WTC11 (cell line): ENCODE measurements at regions not wholly inside any gene's neighbourhood (a gene's known extent, or its start where the extent isn't known, plus 50 kb on each side); places are given as distances from the start of the nearest gene placed in this dataset.

Experiments
- ATAC-seq: fragments of 200-7000 bp; cut with Tn5 transposase; 2 replicates; pipeline ENCODE4 v1.10.0; 2021; ENCODE audit warnings: mild to moderate bottlenecking, moderate library complexity
- CTCF ChIA-PET: fragments of 300-600 bp; sonication (Branson Sonifier 250); formaldehyde crosslinking; loops from one replicate; lab custom pipeline; 2021; ENCODE audit warnings: antibody characterized with exemption; lab: Charles Lee
- POLR2A ChIA-PET: fragments of 350-600 bp; sonication (Branson Sonifier 250); formaldehyde crosslinking; loops from one replicate; lab custom pipeline; 2021; ENCODE audit warnings: antibody characterized with exemption; lab: Charles Lee
- DNase-seq: peaks from one replicate; pipeline ENCODE4 v3.0.0; 2021; ENCODE audit warnings: low spot score
- H3K27ac Mint-ChIP-seq: 2 replicates; pipeline ENCODE4 v1.8.0; 2021; ENCODE audit warnings: mixed read lengths
- H3K27me3 Mint-ChIP-seq: 2 replicates; pipeline ENCODE4 v1.8.0; 2021; ENCODE audit warnings: low read depth, mild to moderate bottlenecking, moderate library complexity, mixed read lengths
- H3K36me3 Mint-ChIP-seq: 2 replicates; pipeline ENCODE4 v1.8.0; 2021; ENCODE audit warnings: mixed read lengths
- H3K4me1 Mint-ChIP-seq: 2 replicates; pipeline ENCODE4 v1.8.0; 2022; ENCODE audit warnings: mixed read lengths
- H3K4me3 Mint-ChIP-seq: 2 replicates; pipeline ENCODE4 v1.8.0; 2021; ENCODE audit warnings: mild to moderate bottlenecking, moderate library complexity, mixed read lengths
- H3K9me3 Mint-ChIP-seq: 2 replicates; pipeline ENCODE4 v1.8.0; 2021; ENCODE audit warnings: mixed read lengths
- ATF1 ChIP-seq: sonication (generic); formaldehyde crosslinking; IDR thresholded peaks from 2 replicates; pipeline ENCODE4 v1.8.1; 2023; ENCODE audit warnings: mild to moderate bottlenecking, moderate library complexity, missing genetic modification reagents
- ATF2 ChIP-seq: sonication (generic); formaldehyde crosslinking; IDR thresholded peaks from 2 replicates; pipeline ENCODE4 v1.8.1; 2022; ENCODE audit warnings: low read depth, missing genetic modification reagents, borderline replicate concordance
- ATF3 ChIP-seq: sonication (generic); formaldehyde crosslinking; conservative IDR thresholded peaks from 2 replicates; pipeline ENCODE4 v1.8.1; 2022; ENCODE audit warnings: mild to moderate bottlenecking, missing genetic modification reagents
- ATF6 ChIP-seq: sonication (generic); formaldehyde crosslinking; IDR thresholded peaks from 2 replicates; pipeline ENCODE4 v1.8.1; 2023; ENCODE audit warnings: mild to moderate bottlenecking, missing genetic modification reagents
- CTCF ChIP-seq: fragments of 200-600 bp; IDR thresholded peaks from 2 replicates; pipeline ENCODE4 v1.8.0; 2022; ENCODE audit warnings: antibody characterized with exemption
- E2F5 ChIP-seq: sonication (generic); formaldehyde crosslinking; IDR thresholded peaks from 2 replicates; pipeline ENCODE4 v1.8.1; 2022; ENCODE audit warnings: mild to moderate bottlenecking, moderate library complexity, missing genetic modification reagents
- ELF4 ChIP-seq: sonication (generic); formaldehyde crosslinking; IDR thresholded peaks from 2 replicates; pipeline ENCODE4 v1.8.1; 2022; ENCODE audit warnings: low read depth, mild to moderate bottlenecking, moderate library complexity, missing genetic modification reagents
- FOXK1 ChIP-seq: sonication (generic); formaldehyde crosslinking; IDR thresholded peaks from 2 replicates; pipeline ENCODE4 v1.8.0; 2022; ENCODE audit warnings: mild to moderate bottlenecking, moderate library complexity, missing genetic modification reagents
- FOXP1 ChIP-seq: sonication (generic); formaldehyde crosslinking; IDR thresholded peaks from 2 replicates; pipeline ENCODE4 v1.8.0; 2022; ENCODE audit warnings: missing genetic modification reagents, mild to moderate bottlenecking, moderate library complexity, borderline replicate concordance
- HMGA2 ChIP-seq: fragments of 250-450 bp; sonication (Bioruptor Pico); IDR thresholded peaks from 2 replicates; pipeline ENCODE4 v1.4.0; 2021; ENCODE audit warnings: mild to moderate bottlenecking, moderate library complexity
- IRF1 ChIP-seq: sonication (generic); formaldehyde crosslinking; IDR thresholded peaks from 2 replicates; pipeline ENCODE4 v1.8.0; 2023; ENCODE audit warnings: missing genetic modification reagents
- MLX ChIP-seq: sonication (generic); formaldehyde crosslinking; IDR thresholded peaks from 2 replicates; pipeline ENCODE4 v1.8.1; 2023; ENCODE audit warnings: mild to moderate bottlenecking, missing genetic modification reagents, moderate library complexity
- NFATC4 ChIP-seq: fragments of 250-450 bp; sonication (Bioruptor Pico); IDR thresholded peaks from 2 replicates; pipeline ENCODE4 v1.9.0; 2021; ENCODE audit warnings: mild to moderate bottlenecking
- NFE2L1 ChIP-seq: sonication (generic); formaldehyde crosslinking; IDR thresholded peaks from 2 replicates; pipeline ENCODE4 v1.8.1; 2023; ENCODE audit warnings: missing genetic modification reagents
- NR1H2 ChIP-seq: sonication (generic); formaldehyde crosslinking; IDR thresholded peaks from 2 replicates; pipeline ENCODE4 v1.9.0; 2021; ENCODE audit warnings: mild to moderate bottlenecking, moderate library complexity, missing genetic modification reagents
- NR2C2 ChIP-seq: sonication (generic); formaldehyde crosslinking; IDR thresholded peaks from 2 replicates; pipeline ENCODE4 v1.8.0; 2022; ENCODE audit warnings: mild to moderate bottlenecking, missing genetic modification reagents
- SMAD3 ChIP-seq: sonication (generic); formaldehyde crosslinking; IDR thresholded peaks from 2 replicates; pipeline ENCODE4 v1.8.0; 2022; ENCODE audit warnings: missing genetic modification reagents, mild to moderate bottlenecking, borderline replicate concordance
- TEAD1 ChIP-seq: sonication (generic); formaldehyde crosslinking; IDR thresholded peaks from 2 replicates; pipeline ENCODE4 v1.8.0; 2022; ENCODE audit warnings: mild to moderate bottlenecking, missing genetic modification reagents
- TP53 ChIP-seq: sonication (generic); formaldehyde crosslinking; IDR thresholded peaks from 2 replicates; pipeline ENCODE4 v1.8.1; 2023; ENCODE audit warnings: mild to moderate bottlenecking, missing genetic modification reagents
- ZBTB21 ChIP-seq: sonication (generic); formaldehyde crosslinking; IDR thresholded peaks from 2 replicates; pipeline ENCODE4 v1.8.1; 2023; ENCODE audit warnings: mild to moderate bottlenecking, missing genetic modification reagents, borderline replicate concordance
- ZNF263 ChIP-seq: sonication (generic); formaldehyde crosslinking; IDR thresholded peaks from 2 replicates; pipeline ENCODE4 v1.8.1; 2022; ENCODE audit warnings: low read depth, mild to moderate bottlenecking, moderate library complexity, missing genetic modification reagents
- ZNF317 ChIP-seq: sonication (generic); formaldehyde crosslinking; IDR thresholded peaks from 2 replicates; pipeline ENCODE4 v1.8.1; 2023; ENCODE audit warnings: low read depth, mild to moderate bottlenecking, moderate library complexity, missing genetic modification reagents, borderline replicate concordance
- ZNF423 ChIP-seq: fragments of 250-450 bp; sonication (Bioruptor Pico); IDR thresholded peaks from 2 replicates; pipeline ENCODE4 v2.1.2; 2022; ENCODE audit warnings: mild to moderate bottlenecking, moderate library complexity
- ZNF512 ChIP-seq: sonication (generic); formaldehyde crosslinking; IDR thresholded peaks from 2 replicates; pipeline ENCODE4 v1.8.1; 2022; ENCODE audit warnings: missing genetic modification reagents, borderline replicate concordance

GRCh38 chr4:108567831-108568230 is 52.5 kb upstream of the RPL34 start:
- ChIA-PET POLR2A (no interaction called here), CTCF (no interaction called here)
- TF ChIP-seq ZNF423 (CRISPR knock-in tag) (no peak), TP53 (CRISPR knock-in tag) (no peak), NFE2L1 (CRISPR knock-in tag) (no peak), ZNF317 (CRISPR knock-in tag) (no peak), MLX (CRISPR knock-in tag) (no peak), ZBTB21 (CRISPR knock-in tag) (no peak), E2F5 (no peak), ATF2 (CRISPR knock-in tag) (no peak), FOXP1 (CRISPR knock-in tag) (no peak), TEAD1 (no peak), ZNF263 (CRISPR knock-in tag) (no peak), CTCF (no peak), IRF1 (CRISPR knock-in tag) (no peak), FOXK1 (CRISPR knock-in tag) (no peak), ATF3 (no peak)
- no peak for DNase-seq
- Mint-ChIP-seq H3K4me1 (peaks cover 9% of the 10 kb centered on the region), H3K9me3 (no peaks in the 10 kb centered on the region), H3K27ac (no peak overlapping the region), H3K36me3 (no peaks in the 10 kb centered on the region), H3K27me3 (no peaks in the 10 kb centered on the region), H3K4me3 (no peak overlapping the region)
- ATAC-seq = no peak

- H3K27ac Mint-ChIP-seq = no peak overlapping the region
- DNase-seq (no peak), ATAC-seq (no peak)
- ChIA-PET CTCF (no interaction called here), POLR2A (no interaction called here)
- H3K27me3 Mint-ChIP-seq = no peaks in the 10 kb centered on the region
- no peaks in the 10 kb centered on the region for H3K36me3 Mint-ChIP-seq
- H3K9me3 Mint-ChIP-seq = no peaks in the 10 kb centered on the region
- no peak overlapping the region for H3K4me3 Mint-ChIP-seq
- H3K4me1 Mint-ChIP-seq = peaks cover 19% of the 10 kb centered on the region
- TF ChIP-seq ATF6 (CRISPR knock-in tag) (no peak), ELF4 (CRISPR knock-in tag) (no peak), ATF1 (CRISPR knock-in tag) (no peak), HMGA2 (CRISPR knock-in tag) (no peak), SMAD3 (no peak), NFATC4 (CRISPR knock-in tag) (no peak), ZNF512 (CRISPR knock-in tag) (no peak), ATF2 (CRISPR knock-in tag) (no peak), NR2C2 (CRISPR knock-in tag) (no peak), NR1H2 (CRISPR knock-in tag) (no peak)
Measured at GRCh38 chr4:108561116-108561515, 59.3 kb upstream of the RPL34 start.
